ENCODE measurements at regions not wholly inside any gene's neighbourhood (a gene's known extent, or its start where the extent isn't known, plus 50 kb on each side); places are given as distances from the start of the nearest gene placed in this dataset.

DNA sequence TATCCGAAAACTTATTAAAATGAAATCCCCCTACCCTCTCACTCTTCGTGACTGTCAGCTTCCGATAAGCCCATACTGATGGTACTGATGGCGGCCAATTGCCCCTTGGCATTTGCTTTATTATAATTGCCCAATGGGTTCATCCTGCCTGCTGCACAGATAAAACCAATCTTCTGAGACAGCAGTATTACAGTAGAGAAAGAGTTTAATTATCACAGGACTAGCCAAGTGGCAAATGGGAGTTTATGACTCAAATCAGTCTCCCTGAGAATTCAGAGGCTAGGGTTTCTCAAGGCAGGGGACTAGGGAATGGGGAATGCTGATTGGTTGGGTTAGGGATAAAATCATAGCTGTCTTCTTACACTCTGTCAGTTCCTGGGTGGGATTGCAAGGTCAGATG lies 259.5 kb downstream of the SOD2 start:
- TF ChIP-seq, protein P1, sequence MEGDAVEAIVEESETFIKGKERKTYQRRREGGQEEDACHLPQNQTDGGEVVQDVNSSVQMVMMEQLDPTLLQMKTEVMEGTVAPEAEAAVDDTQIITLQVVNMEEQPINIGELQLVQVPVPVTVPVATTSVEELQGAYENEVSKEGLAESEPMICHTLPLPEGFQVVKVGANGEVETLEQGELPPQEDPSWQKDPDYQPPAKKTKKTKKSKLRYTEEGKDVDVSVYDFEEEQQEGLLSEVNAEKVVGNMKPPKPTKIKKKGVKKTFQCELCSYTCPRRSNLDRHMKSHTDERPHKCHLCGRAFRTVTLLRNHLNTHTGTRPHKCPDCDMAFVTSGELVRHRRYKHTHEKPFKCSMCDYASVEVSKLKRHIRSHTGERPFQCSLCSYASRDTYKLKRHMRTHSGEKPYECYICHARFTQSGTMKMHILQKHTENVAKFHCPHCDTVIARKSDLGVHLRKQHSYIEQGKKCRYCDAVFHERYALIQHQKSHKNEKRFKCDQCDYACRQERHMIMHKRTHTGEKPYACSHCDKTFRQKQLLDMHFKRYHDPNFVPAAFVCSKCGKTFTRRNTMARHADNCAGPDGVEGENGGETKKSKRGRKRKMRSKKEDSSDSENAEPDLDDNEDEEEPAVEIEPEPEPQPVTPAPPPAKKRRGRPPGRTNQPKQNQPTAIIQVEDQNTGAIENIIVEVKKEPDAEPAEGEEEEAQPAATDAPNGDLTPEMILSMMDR (conservative IDR thresholded peaks at IDR 0.05 in 1 of 2, IDR thresholded peaks at IDR 0.05 in 1 of 2; ENCODE audit: extremely low read depth in 1 of 2, insufficient read depth in 1 of 2, low read depth in 1 of 2, low read length in 2 of 2): no peak
- TF ChIP-seq EZH2 (IDR thresholded peaks at IDR 0.05; ENCODE audit: borderline replicate concordance, low read length): no peak
